Esophagus muscularis mucosa (tissue), 4 donors: ENCODE measurements at regions not wholly inside any gene's neighbourhood (a gene's known extent, or its start where the extent isn't known, plus 50 kb on each side); places are given as distances from the start of the nearest gene placed in this dataset.

ENCODE experiments used
- DNase-seq: peaks from one replicate; pipeline ENCODE4 v3.0.0-alpha.2; 2017; ENCODE audit errors: extremely low spot score
- H3K27ac ChIP-seq, 4 donors: fragments of 200-600 bp; sonication (generic); replicated peaks in 1 of 4; 1 replicate in 3 of 4; 2 replicates in 1 of 4; pipeline ENCODE4 v1.5.1; 2016 to 2019; ENCODE audit warnings: mild to moderate bottlenecking in 1 of 4
- H3K27me3 ChIP-seq, 4 donors: fragments of 200-600 bp; sonication (generic); one replicate each; pipeline versions ENCODE4 v1.5.1 to v1.6.0; 2016 to 2019
- H3K36me3 ChIP-seq, 4 donors: fragments of 200-600 bp; sonication (generic); one replicate each; pipeline ENCODE4 v1.5.1; 2016 to 2019
- H3K4me1 ChIP-seq, 4 donors: fragments of 200-600 bp; sonication (generic); one replicate each; pipeline ENCODE4 v1.5.1; 2016 to 2019
- H3K4me3 ChIP-seq, 4 donors: fragments of 200-600 bp; sonication (generic); 1 replicate in 2 of 4; 2 replicates in 2 of 4; pipeline ENCODE4 v1.5.1; 2016 to 2019; ENCODE audit warnings: mild to moderate bottlenecking in 4 of 4, moderate library complexity in 1 of 4
- H3K9me3 ChIP-seq, 4 donors: fragments of 200-600 bp; sonication (generic); 1 replicate in 3 of 4; 2 replicates in 1 of 4; pipeline ENCODE4 v1.5.1; 2016 to 2019
- EP300 ChIP-seq: sonication (generic); formaldehyde crosslinking; IDR thresholded peaks from one replicate; pipeline ENCODE4 v1.6.1; 2017; ENCODE audit warnings: antibody characterized with exemption
- POLR2A ChIP-seq: fragments of 450-650 bp; IDR thresholded peaks from one replicate; pipeline ENCODE4 v1.6.1; 2017; ENCODE audit warnings: antibody characterized with exemption, moderate library complexity, mild to moderate bottlenecking, low read depth
- POLR2AphosphoS5 ChIP-seq, 2 donors: sonication (generic); formaldehyde crosslinking; IDR thresholded peaks; one replicate each; pipeline ENCODE4 v1.6.1; 2017; ENCODE audit warnings: antibody characterized with exemption in 2 of 2
- WGBS: methylation state at CpG from one replicate; pipeline ENCODE4 v1.1.5; 2018; 5-methylcytosine and 5-hydroxymethylcytosine counted together
- intact Hi-C: fragments of 100-400 bp; cut with DNase I; formaldehyde crosslinking; loops from one replicate; pipeline ENCODE4 v1.15.1; 2023
- TF ChIP-seq, protein P1 (sequence below), 3 experiments: fragments of 200-600 bp in 2 of 3; fragments of 450-650 bp in 1 of 3; sonication (generic) in 2 of 3; IDR thresholded peaks; one replicate each; pipeline ENCODE4 v1.5.1; 2017 to 2019; ENCODE audit warnings: antibody characterized with exemption in 3 of 3, mild to moderate bottlenecking in 2 of 3, moderate library complexity in 1 of 3

DNA sequence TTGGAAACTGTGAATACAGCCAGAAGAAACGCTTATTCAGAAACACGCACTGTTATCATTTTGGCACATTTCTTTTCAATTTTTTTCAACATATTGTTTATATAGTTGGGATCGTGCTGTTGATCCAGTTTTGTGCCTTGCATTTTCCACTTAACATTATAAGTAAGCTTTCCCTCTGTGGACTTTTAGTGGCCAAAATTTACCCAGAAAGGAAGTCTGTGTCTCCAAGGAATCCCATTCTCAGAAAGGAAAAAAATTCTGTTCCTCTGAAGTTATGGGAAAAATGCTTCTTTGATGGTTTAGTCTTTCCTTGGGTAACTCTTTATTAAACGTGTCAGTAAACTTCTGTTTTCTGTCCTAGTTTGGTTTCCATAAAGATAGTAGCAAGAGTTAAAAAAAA lies 280.0 kb downstream of the REEP3 start:
- TF ChIP-seq, protein P1, sequence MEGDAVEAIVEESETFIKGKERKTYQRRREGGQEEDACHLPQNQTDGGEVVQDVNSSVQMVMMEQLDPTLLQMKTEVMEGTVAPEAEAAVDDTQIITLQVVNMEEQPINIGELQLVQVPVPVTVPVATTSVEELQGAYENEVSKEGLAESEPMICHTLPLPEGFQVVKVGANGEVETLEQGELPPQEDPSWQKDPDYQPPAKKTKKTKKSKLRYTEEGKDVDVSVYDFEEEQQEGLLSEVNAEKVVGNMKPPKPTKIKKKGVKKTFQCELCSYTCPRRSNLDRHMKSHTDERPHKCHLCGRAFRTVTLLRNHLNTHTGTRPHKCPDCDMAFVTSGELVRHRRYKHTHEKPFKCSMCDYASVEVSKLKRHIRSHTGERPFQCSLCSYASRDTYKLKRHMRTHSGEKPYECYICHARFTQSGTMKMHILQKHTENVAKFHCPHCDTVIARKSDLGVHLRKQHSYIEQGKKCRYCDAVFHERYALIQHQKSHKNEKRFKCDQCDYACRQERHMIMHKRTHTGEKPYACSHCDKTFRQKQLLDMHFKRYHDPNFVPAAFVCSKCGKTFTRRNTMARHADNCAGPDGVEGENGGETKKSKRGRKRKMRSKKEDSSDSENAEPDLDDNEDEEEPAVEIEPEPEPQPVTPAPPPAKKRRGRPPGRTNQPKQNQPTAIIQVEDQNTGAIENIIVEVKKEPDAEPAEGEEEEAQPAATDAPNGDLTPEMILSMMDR (IDR thresholded peaks at IDR 0.05): no peak
- Histone ChIP-seq H3K4me1 (peaks cover 0 to 15% (median 11%) of the 10 kb centered on the region in 4 donors), H3K36me3 (no peaks in the 10 kb centered on the region), H3K27me3 (no peaks in the 10 kb centered on the region), H3K9me3 (no peaks in the 10 kb centered on the region), H3K27ac (no peak overlapping the region), H3K4me3 (no peak overlapping the region)
- WGBS: 38% methylated on average over 4 of the region's 4 CpGs
- no peak for DNase-seq
- intact Hi-C loops: no loop called here

DNA sequence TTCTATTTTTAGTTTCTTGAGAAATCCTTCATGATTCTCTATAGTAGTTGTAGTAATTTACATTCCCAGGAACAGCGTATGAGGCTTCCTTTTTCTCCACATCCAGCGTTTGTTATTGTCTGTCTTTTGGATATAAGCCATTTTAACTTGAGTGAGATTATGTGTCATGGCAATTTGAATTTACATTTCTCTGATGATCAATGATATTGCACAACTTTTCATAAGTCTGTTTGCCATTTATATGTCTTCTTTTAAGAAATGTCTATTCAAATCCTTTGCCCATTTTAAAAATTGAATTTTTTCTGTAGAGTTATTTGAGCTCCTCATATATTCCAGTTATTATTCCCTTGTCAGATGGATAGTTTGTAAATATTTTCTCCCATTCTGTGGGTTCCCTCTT lies 285.1 kb downstream of the REEP3 start:
- Histone ChIP-seq H3K9me3 (peaks cover 0 to 6% (median 0%) of the 10 kb centered on the region in 4 donors), H3K27me3 (no peaks in the 10 kb centered on the region), H3K36me3 (no peaks in the 10 kb centered on the region), H3K27ac (no peak overlapping the region), H3K4me3 (no peak overlapping the region), H3K4me1 (no peaks in the 10 kb centered on the region)
- intact Hi-C loops: no loop called here
- WGBS: 23% methylated on average over 2 of the region's 2 CpGs
- TF ChIP-seq, protein P1 (IDR thresholded peaks at IDR 0.05): no peak
- no peak for TF ChIP-seq POLR2A
- TF ChIP-seq EP300: no peak
- TF ChIP-seq POLR2AphosphoS5 (IDR thresholded peaks at IDR 0.05): no peak
- DNase-seq: no peak

DNA sequence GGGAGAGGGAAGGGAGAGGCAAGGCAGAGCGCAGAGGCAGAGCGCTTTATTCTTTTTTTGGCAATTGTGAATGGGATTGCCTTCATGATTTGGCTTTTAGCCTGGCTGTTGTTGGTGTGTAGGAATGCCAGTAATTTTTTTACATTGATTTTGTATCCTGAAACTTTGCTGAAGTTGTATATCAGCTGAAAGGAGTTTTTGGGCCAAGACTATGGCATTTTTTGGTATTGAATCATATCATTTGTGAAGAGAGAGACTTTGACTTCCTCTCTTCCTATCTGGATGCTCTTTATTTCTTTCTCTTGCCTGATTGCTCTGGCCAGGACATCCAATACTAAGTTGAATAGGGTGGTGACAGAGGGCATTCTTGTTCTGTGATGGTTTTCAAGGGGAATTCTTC lies 291.3 kb downstream of the REEP3 start:
- Histone ChIP-seq H3K4me3 (no peak overlapping the region), H3K36me3 (no peaks in the 10 kb centered on the region), H3K27ac (no peak overlapping the region), H3K27me3 (no peaks in the 10 kb centered on the region), H3K9me3 (no peaks in the 10 kb centered on the region), H3K4me1 (no peaks in the 10 kb centered on the region)
- WGBS: 13% methylated on average over 1 of the region's 2 CpGs
- no peak for DNase-seq
- TF ChIP-seq, protein P1 (IDR thresholded peaks at IDR 0.05): no peak
- no peak for TF ChIP-seq POLR2AphosphoS5 (IDR thresholded peaks at IDR 0.05)
- no peak for TF ChIP-seq POLR2A
- TF ChIP-seq EP300: no peak
- intact Hi-C loops: no loop called here

DNA sequence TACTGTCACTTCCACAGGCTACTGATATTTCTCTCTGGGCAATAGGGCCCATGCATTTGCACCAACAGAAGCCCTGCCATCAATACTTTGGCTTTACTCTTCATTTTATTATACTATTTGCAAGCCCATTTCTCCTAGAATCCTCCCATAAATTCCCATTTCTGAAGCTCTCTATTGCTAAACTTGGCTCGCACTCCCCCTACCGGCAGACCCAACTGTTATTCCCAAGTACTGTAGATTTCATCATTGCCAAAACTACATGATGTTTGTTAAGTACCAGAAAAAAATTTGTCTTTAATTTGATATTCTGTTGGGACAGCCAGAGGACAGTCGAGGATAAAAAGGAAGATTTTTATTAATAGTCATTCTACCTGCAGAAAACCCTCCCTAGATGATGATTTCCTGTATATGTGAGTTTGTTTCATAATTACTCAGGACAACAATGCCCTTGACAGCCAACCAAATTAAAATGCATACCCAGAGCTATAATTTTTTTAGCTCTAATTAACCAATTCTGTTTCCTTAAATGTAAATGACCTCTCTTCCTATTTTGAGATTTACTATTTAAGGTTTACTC lies 298.6 kb downstream of the REEP3 start:
- Histone ChIP-seq H3K4me1 (no peaks in the 10 kb centered on the region), H3K27me3 (no peaks in the 10 kb centered on the region), H3K4me3 (no peak overlapping the region), H3K27ac (no peak overlapping the region), H3K36me3 (no peaks in the 10 kb centered on the region), H3K9me3 (peaks cover 0 to 13% (median 6%) of the 10 kb centered on the region in 4 donors)
- intact Hi-C loops: no loop called here
- no peak for TF ChIP-seq POLR2A
- TF ChIP-seq, protein P1 (IDR thresholded peaks at IDR 0.05): peak; percentile 57 to 80 (median 63)
- TF ChIP-seq POLR2AphosphoS5 (IDR thresholded peaks at IDR 0.05): no peak
- WGBS: 5% methylated on average over 3 of the region's 3 CpGs
- no peak for DNase-seq

DNA sequence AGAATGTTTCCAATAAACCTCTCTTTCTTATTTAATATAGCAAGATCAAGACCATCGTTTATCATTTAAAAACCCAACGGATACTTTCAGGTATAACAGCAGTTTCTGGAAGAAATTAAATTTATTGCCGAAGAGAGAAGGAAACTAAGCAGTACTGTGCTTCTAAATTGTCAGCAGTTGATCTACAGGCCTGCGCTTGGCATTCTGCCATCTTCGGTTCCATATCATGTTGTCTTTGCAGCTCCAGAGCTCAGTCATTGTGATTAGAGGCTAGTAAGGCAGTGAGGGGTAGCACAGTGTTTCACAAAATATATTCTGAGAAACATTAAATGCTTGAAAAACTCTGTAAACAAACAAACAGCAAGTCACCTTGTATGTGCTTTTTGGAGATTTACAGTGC lies 301.3 kb downstream of the REEP3 start:
- Histone ChIP-seq H3K9me3 (peaks cover 0 to 13% (median 6%) of the 10 kb centered on the region in 4 donors), H3K27ac (no peak overlapping the region), H3K4me1 (no peaks in the 10 kb centered on the region), H3K27me3 (no peaks in the 10 kb centered on the region), H3K36me3 (no peaks in the 10 kb centered on the region), H3K4me3 (no peak overlapping the region)
- no peak for DNase-seq
- intact Hi-C loops: no loop called here
- no peak for TF ChIP-seq EP300
- 72% methylated on average over 5 of the region's 5 CpGs for WGBS
